Mesenchymal stem cell (in vitro differentiated cells and primary cell): ENCODE measurements at regions not wholly inside any gene's neighbourhood (a gene's known extent, or its start where the extent isn't known, plus 50 kb on each side); places are given as distances from the start of the nearest gene placed in this dataset.

Experiments used
- DNase-seq: peaks from one replicate; pipeline ENCODE4 v3.0.0-alpha.2; 2013
- H2AFZ ChIP-seq: one replicate; pipeline ENCODE4 v1.6.1; 2013; ENCODE audit warnings: low read depth, mild to moderate bottlenecking, control low read depth, inconsistent platforms, low read length, moderate library complexity
- H2AK5ac ChIP-seq: 2 replicates; pipeline ENCODE4 v1.6.1; 2013; ENCODE audit warnings: low read length, moderate library complexity, mild to moderate bottlenecking, inconsistent platforms; ENCODE audit not compliant: severe bottlenecking
- H2BK120ac ChIP-seq: one replicate; pipeline ENCODE4 v1.6.1; 2013; ENCODE audit warnings: low read depth, mild to moderate bottlenecking, inconsistent platforms, low read length, moderate library complexity
- H2BK12ac ChIP-seq, 2 experiments: one replicate each; pipeline ENCODE4 v1.6.1; 2013; ENCODE audit warnings: inconsistent platforms in 2 of 2, low read length in 2 of 2, mild to moderate bottlenecking in 2 of 2, moderate library complexity in 2 of 2, control low read depth in 1 of 2
- H2BK15ac ChIP-seq: one replicate; pipeline ENCODE4 v1.6.1; 2013; ENCODE audit warnings: mild to moderate bottlenecking, low read depth, inconsistent platforms; ENCODE audit not compliant: poor library complexity, severe bottlenecking
- H2BK5ac ChIP-seq: 2 replicates; pipeline ENCODE4 v1.6.1; 2013; ENCODE audit warnings: low read depth, mild to moderate bottlenecking, low read length, control low read depth, inconsistent platforms; ENCODE audit not compliant: poor library complexity, severe bottlenecking
- H3K14ac ChIP-seq, 2 experiments: one replicate each; pipeline ENCODE4 v1.6.1; 2013; ENCODE audit warnings: inconsistent platforms in 2 of 2, low read length in 2 of 2, control low read depth in 1 of 2, mild to moderate bottlenecking in 1 of 2, moderate library complexity in 1 of 2
- H3K18ac ChIP-seq, 2 experiments: one replicate each; pipeline ENCODE4 v1.6.1; 2013; ENCODE audit warnings: inconsistent platforms in 2 of 2, low read length in 2 of 2, control low read depth in 1 of 2, low read depth in 1 of 2, mild to moderate bottlenecking in 1 of 2
- H3K23ac ChIP-seq, 2 experiments: one replicate each; pipeline ENCODE4 v1.6.1; 2013; ENCODE audit warnings: inconsistent platforms in 2 of 2, low read length in 2 of 2, mild to moderate bottlenecking in 2 of 2, moderate library complexity in 2 of 2, control low read depth in 1 of 2
- H3K27ac ChIP-seq: 2 replicates; pipeline ENCODE4 v1.5.1; 2013; ENCODE audit warnings: mild to moderate bottlenecking, moderate library complexity, low read length, control low read depth, inconsistent platforms; ENCODE audit not compliant: poor library complexity, severe bottlenecking
- H3K27me3 ChIP-seq, 2 experiments: 2 replicates each; pipeline versions ENCODE4 v1.6.1 to v1.7.0; 2013; ENCODE audit warnings: low read length in 2 of 2, mild to moderate bottlenecking in 2 of 2, moderate library complexity in 2 of 2, control low read depth in 1 of 2, inconsistent platforms in 1 of 2; ENCODE audit not compliant: control insufficient read depth in 1 of 2, insufficient read depth in 1 of 2
- H3K36me3 ChIP-seq, 2 experiments: 2 replicates each; pipeline versions ENCODE4 v1.6.1 to v1.7.0; 2013; ENCODE audit warnings: low read length in 2 of 2, control low read depth in 1 of 2, inconsistent platforms in 1 of 2, low read depth in 1 of 2, mild to moderate bottlenecking in 1 of 2; ENCODE audit not compliant: insufficient read depth in 2 of 2, control insufficient read depth in 1 of 2
- H3K4ac ChIP-seq, 2 experiments: one replicate each; pipeline ENCODE4 v1.6.1; 2013; ENCODE audit warnings: inconsistent platforms in 2 of 2, low read length in 2 of 2, mild to moderate bottlenecking in 2 of 2, moderate library complexity in 2 of 2, control low read depth in 1 of 2, low read depth in 1 of 2
- H3K4me1 ChIP-seq: 2 replicates; pipeline ENCODE4 v1.6.1; 2013; ENCODE audit warnings: low read depth, low read length, control low read depth; ENCODE audit not compliant: control insufficient read depth, insufficient read depth
- H3K4me2 ChIP-seq: 2 replicates; pipeline ENCODE4 v1.6.1; 2013; ENCODE audit warnings: low read length, mild to moderate bottlenecking, inconsistent platforms; ENCODE audit not compliant: poor library complexity, severe bottlenecking
- H3K4me3 ChIP-seq, 2 experiments: 2 replicates each; pipeline versions ENCODE4 v1.5.1 to v1.7.0; 2013; ENCODE audit warnings: low read length in 2 of 2, mild to moderate bottlenecking in 2 of 2, control low read depth in 1 of 2, low read depth in 1 of 2; ENCODE audit not compliant: insufficient read depth in 1 of 2
- H3K79me1 ChIP-seq: replicated peaks from 2 replicates; pipeline ENCODE4 v1.6.1; 2013; ENCODE audit warnings: mild to moderate bottlenecking, control low read depth, low read length, inconsistent platforms; ENCODE audit not compliant: poor library complexity, severe bottlenecking
- H3K9ac ChIP-seq: 2 replicates; pipeline ENCODE4 v1.7.0; 2013; ENCODE audit warnings: mild to moderate bottlenecking, low read length, moderate library complexity
- H3K9me3 ChIP-seq: 2 replicates; pipeline ENCODE4 v1.7.0; 2013; ENCODE audit warnings: mild to moderate bottlenecking, low read length; ENCODE audit not compliant: control insufficient read depth
- H4K8ac ChIP-seq: one replicate; pipeline ENCODE4 v1.6.1; 2013; ENCODE audit warnings: inconsistent platforms, mild to moderate bottlenecking, low read length, moderate library complexity
- H4K91ac ChIP-seq: one replicate; pipeline ENCODE4 v1.6.1; 2013; ENCODE audit warnings: mild to moderate bottlenecking, low read length, inconsistent platforms
- WGBS: methylation state at CpG from one replicate; pipeline ENCODE4 v1.1.7; 2013; ENCODE audit warnings: mixed read lengths; 5-methylcytosine and 5-hydroxymethylcytosine counted together

- 97% methylated on average over 3 of the region's 3 CpGs for WGBS
- H3K9me3 ChIP-seq: no peaks in the 10 kb centered on the region
Measured at GRCh38 chr12:67514502-67514901, 134.0 kb upstream of the DYRK2 start.

GRCh38 chr12:67515679-67516340 is 132.7 kb upstream of the DYRK2 start:
- no peak overlapping the region for H3K18ac ChIP-seq
- H2BK12ac ChIP-seq: no peak overlapping the region
- H2BK120ac ChIP-seq: no peak overlapping the region
- no peaks in the 10 kb centered on the region for H3K79me1 ChIP-seq
- H3K27me3 ChIP-seq: peaks cover under 1 to 4% of the 10 kb centered on the region in 2 experiments
- H3K36me3 ChIP-seq: no peaks in the 10 kb centered on the region
- 83% methylated on average over 10 of the region's 10 CpGs for WGBS
- no peak overlapping the region for H3K23ac ChIP-seq
- no peaks in the 10 kb centered on the region for H3K9me3 ChIP-seq
- no peak overlapping the region for H3K4ac ChIP-seq
- no peak overlapping the region for H2AK5ac ChIP-seq
- peak; percentile 6 for DNase-seq
- no peak overlapping the region for H3K4me2 ChIP-seq
- H2AFZ ChIP-seq: no peak overlapping the region
- no peak overlapping the region for H4K91ac ChIP-seq
- H2BK5ac ChIP-seq: no peak overlapping the region
- no peak overlapping the region for H3K4me3 ChIP-seq
- no peak overlapping the region for H3K27ac ChIP-seq
- no peak overlapping the region for H2BK15ac ChIP-seq
- no peaks in the 10 kb centered on the region for H3K4me1 ChIP-seq
- no peak overlapping the region for H3K14ac ChIP-seq
- H4K8ac ChIP-seq: no peak overlapping the region
- H3K9ac ChIP-seq: no peak overlapping the region

More at GRCh38 chr12:67514502-67514901, 134.0 kb upstream of the DYRK2 start:
- H3K4me3 ChIP-seq: no peak overlapping the region
- H2BK12ac ChIP-seq: no peak overlapping the region
- H2BK5ac ChIP-seq: no peak overlapping the region
- no peak for DNase-seq
- H4K91ac ChIP-seq: no peak overlapping the region
- H2BK15ac ChIP-seq: no peak overlapping the region
- no peak overlapping the region for H3K9ac ChIP-seq
- H3K27ac ChIP-seq: no peak overlapping the region
- H3K4ac ChIP-seq: no peak overlapping the region
- H4K8ac ChIP-seq: no peak overlapping the region
- no peak overlapping the region for H2AK5ac ChIP-seq
- no peaks in the 10 kb centered on the region for H3K36me3 ChIP-seq
- no peak overlapping the region for H3K18ac ChIP-seq
- no peaks in the 10 kb centered on the region for H3K79me1 ChIP-seq
- no peak overlapping the region for H3K14ac ChIP-seq
- H3K23ac ChIP-seq: no peak overlapping the region
- peaks cover 0 to 3% of the 10 kb centered on the region in 2 experiments for H3K27me3 ChIP-seq
- no peak overlapping the region for H2AFZ ChIP-seq
- H2BK120ac ChIP-seq: no peak overlapping the region
- H3K4me2 ChIP-seq: no peak overlapping the region
- H3K4me1 ChIP-seq: no peaks in the 10 kb centered on the region

- Histone ChIP-seq H3K4me1 (no peaks in the 10 kb centered on the region), H2AK5ac (no peak overlapping the region), H3K23ac (no peak overlapping the region), H2BK120ac (no peak overlapping the region), H3K27ac (no peak overlapping the region), H4K91ac (no peak overlapping the region), H3K14ac (no peak overlapping the region), H3K9ac (no peak overlapping the region), H3K79me1 (no peaks in the 10 kb centered on the region), H2BK15ac (no peak overlapping the region), H3K4me3 (no peak overlapping the region), H3K36me3 (no peaks in the 10 kb centered on the region), H3K27me3 (peaks cover 0 to 4% of the 10 kb centered on the region in 2 experiments), H3K4ac (no peak overlapping the region), H4K8ac (no peak overlapping the region), H2BK12ac (no peak overlapping the region), H3K4me2 (no peak overlapping the region), H2AFZ (no peak overlapping the region), H3K18ac (no peak overlapping the region), H3K9me3 (no peaks in the 10 kb centered on the region), H2BK5ac (no peak overlapping the region)
- WGBS: 91% methylated on average over 14 of the region's 16 CpGs
- no peak for DNase-seq
Measured at GRCh38 chr12:67517181-67517887, 131.2 kb upstream of the DYRK2 start.

- Histone ChIP-seq H3K4me2 (no peak overlapping the region), H4K91ac (no peak overlapping the region), H2AFZ (no peak overlapping the region), H2BK5ac (no peak overlapping the region), H3K14ac (no peak overlapping the region), H3K79me1 (no peaks in the 10 kb centered on the region), H3K4me3 (no peak overlapping the region), H3K27ac (no peak overlapping the region), H3K36me3 (no peaks in the 10 kb centered on the region), H2BK12ac (no peak overlapping the region), H3K23ac (no peak overlapping the region), H2BK120ac (no peak overlapping the region), H2BK15ac (no peak overlapping the region), H3K4me1 (no peaks in the 10 kb centered on the region), H3K27me3 (peaks cover 0 to 4% of the 10 kb centered on the region in 2 experiments), H3K9me3 (no peaks in the 10 kb centered on the region), H4K8ac (no peak overlapping the region), H3K4ac (no peak overlapping the region), H3K9ac (no peak overlapping the region), H2AK5ac (no peak overlapping the region), H3K18ac (no peak overlapping the region)
- 60% methylated on average over 6 of the region's 7 CpGs for WGBS
- no peak for DNase-seq
Measured at GRCh38 chr12:67519484-67520433, 128.8 kb upstream of the DYRK2 start.
